Pancreas (tissue), 10 donors: ENCODE measurements at regions not wholly inside any gene's neighbourhood (a gene's known extent, or its start where the extent isn't known, plus 50 kb on each side); places are given as distances from the start of the nearest gene placed in this dataset.
"Not testable (repeated sequence)": the region's sequence is repeated elsewhere in the genome, so short reads cannot be mapped to it uniquely, and the experiment has no call there.

Source experiments
- ATAC-seq, 4 donors: fragments of 200-7000 bp; cut with Tn5 transposase; one replicate each; pipeline versions ENCODE4 v1.8.0 to v1.9.1; 2020; ENCODE audit warnings: mild to moderate bottlenecking in 4 of 4, moderate library complexity in 4 of 4
- DNase-seq, 6 donors: peaks; one replicate each; pipeline ENCODE4 v3.0.0-alpha.2; 2020
- FAIRE-seq: peaks from 2 replicates; lab custom pipeline; 2012; peaks lifted over from hg19 to GRCh38; lab: Jason Lieb, UNC
- H3K27ac ChIP-seq, 4 donors: fragments of 200-600 bp; sonication (generic); 1 replicate in 3 of 4; 2 replicates in 1 of 4; pipeline versions ENCODE4 v1.5.0 to v1.8.0; 2020
- H3K27me3 ChIP-seq, 4 donors: fragments of 200-600 bp; one replicate each; pipeline ENCODE4 v1.8.0; 2021
- H3K36me3 ChIP-seq, 3 donors: fragments of 200-600 bp; sonication (generic) in 1 of 3; one replicate each; pipeline versions ENCODE4 v1.5.0 to v1.8.0; 2020 to 2021
- H3K4me1 ChIP-seq, 3 donors: fragments of 200-600 bp; one replicate each; pipeline ENCODE4 v1.8.0; 2021
- H3K4me3 ChIP-seq, 4 donors: fragments of 200-600 bp; sonication (generic) in 2 of 4; one replicate each; pipeline versions ENCODE4 v1.5.0 to v1.8.0; 2020 to 2021
- H3K9me3 ChIP-seq, 4 donors: fragments of 200-600 bp; one replicate each; pipeline ENCODE4 v1.8.0; 2021
- CTCF ChIP-seq, 4 donors: fragments of 200-600 bp; sonication (generic) in 3 of 4; IDR thresholded peaks; one replicate each; pipeline versions ENCODE4 v1.5.0 to v1.8.0; 2021; ENCODE audit warnings: antibody characterized with exemption in 4 of 4
- WGBS, 2 donors: extraction: QIAGEN DNeasy Blood & Tissue Kit; methylation state at CpG; one replicate each; pipeline ENCODE4 v1.1.7; 2013; 5-methylcytosine and 5-hydroxymethylcytosine counted together
- intact Hi-C, 3 donors: fragments of 100-400 bp; cut with DNase I; formaldehyde crosslinking; loops; one replicate each; pipeline versions ENCODE4 v1.11.1 to v1.14.2; 2022
- donor health status: healthy with polysubstance abuse.
- donor health status: DM: no; HTN: no; CAD: no; lungs with moderate emphysema.
- donor health status: DM: no; HTN: no; CAD: no.
- donor health status: control.
- donor health status: control.
- donor health status: Bipolar disorder and iron deficiency.
- donor health status: DM: yes; HTN: yes; CAD: no.
- donor health status: DM: no; HTN: no; CAD: no.
- donor health status: DM: no; HTN: no; CAD: no.
- donor health status: DM: yes; HTN: yes; CAD: no.

- DNase-seq (no peak), ATAC-seq (no peak), FAIRE-seq (no peak)
- Histone ChIP-seq H3K4me3 (no peak overlapping the region), H3K27ac (no peak overlapping the region), H3K36me3 (no peaks in the 10 kb centered on the region), H3K9me3 (no peaks in the 10 kb centered on the region), H3K27me3 (peaks cover 0 to 6% (median 0%) of the 10 kb centered on the region in 4 donors), H3K4me1 (no peaks in the 10 kb centered on the region)
- no peak for TF ChIP-seq CTCF (IDR thresholded peaks at IDR 0.05)
- intact Hi-C loops, result no loop called here
Observed at GRCh38 chr19:23474172-23474571, 78.9 kb upstream of the ZNF91 start.

- no peak overlapping the region for H3K27ac ChIP-seq
- H3K9me3 ChIP-seq, result no peaks in the 10 kb centered on the region
- no peaks in the 10 kb centered on the region for H3K36me3 ChIP-seq
- no peaks in the 10 kb centered on the region for H3K4me1 ChIP-seq
- no peak overlapping the region for H3K4me3 ChIP-seq
- ATAC-seq (no peak), DNase-seq (peak in 1 of 6 donors; percentile 41), FAIRE-seq (no peak)
- intact Hi-C loops, result no loop called here
- TF ChIP-seq CTCF (IDR thresholded peaks at IDR 0.05), result no peak
- peaks cover 0 to 6% (median 0%) of the 10 kb centered on the region in 4 donors for H3K27me3 ChIP-seq
- WGBS, 2 donors, result 6 to 9% methylated on average over 48 of the region's 48 CpGs
Observed at GRCh38 chr19:23470873-23471545, 75.7 kb upstream of the ZNF91 start.

GRCh38 chr19:23464349-23464748 lies 69.1 kb upstream of the ZNF91 start:
- H3K4me3 ChIP-seq, H3K36me3 ChIP-seq, ATAC-seq, H3K27ac ChIP-seq, FAIRE-seq, H3K9me3 ChIP-seq, DNase-seq, H3K4me1 ChIP-seq, H3K27me3 ChIP-seq, intact Hi-C loops: not testable (repeated sequence)
- WGBS, 2 donors, result 84 to 87% methylated on average over 2 of the region's 2 CpGs

GRCh38 chr19:23461120-23461519 lies 65.8 kb upstream of the ZNF91 start:
- Histone ChIP-seq H3K9me3 (no peaks in the 10 kb centered on the region), H3K27ac (no peak overlapping the region), H3K36me3 (no peaks in the 10 kb centered on the region), H3K4me3 (no peak overlapping the region), H3K4me1 (no peaks in the 10 kb centered on the region), H3K27me3 (no peaks in the 10 kb centered on the region)
- intact Hi-C loops, result no loop called here
- no peak for ATAC-seq
- DNase-seq, result no peak
- TF ChIP-seq CTCF (IDR thresholded peaks at IDR 0.05), result no peak
- 22 to 57% methylated on average over 2 of the region's 2 CpGs for WGBS, 2 donors
- FAIRE-seq, result no peak

- ATAC-seq (no peak), DNase-seq (no peak), FAIRE-seq (no peak)
- no peaks in the 10 kb centered on the region for H3K36me3 ChIP-seq
- no peak overlapping the region for H3K4me3 ChIP-seq
- no peaks in the 10 kb centered on the region for H3K4me1 ChIP-seq
- intact Hi-C loops, result no loop called here
- H3K27ac ChIP-seq, result no peak overlapping the region
- no peaks in the 10 kb centered on the region for H3K27me3 ChIP-seq
- H3K9me3 ChIP-seq, result no peaks in the 10 kb centered on the region
- TF ChIP-seq CTCF (IDR thresholded peaks at IDR 0.05), result no peak
- WGBS, 2 donors, result 52 to 61% methylated on average over 3 of the region's 3 CpGs
Observed at GRCh38 chr19:23460656-23461055, 65.4 kb upstream of the ZNF91 start.
